ENCODE measurements at regions not wholly inside any gene's neighbourhood (a gene's known extent, or its start where the extent isn't known, plus 50 kb on each side); places are given as distances from the start of the nearest gene placed in this dataset.

DNA sequence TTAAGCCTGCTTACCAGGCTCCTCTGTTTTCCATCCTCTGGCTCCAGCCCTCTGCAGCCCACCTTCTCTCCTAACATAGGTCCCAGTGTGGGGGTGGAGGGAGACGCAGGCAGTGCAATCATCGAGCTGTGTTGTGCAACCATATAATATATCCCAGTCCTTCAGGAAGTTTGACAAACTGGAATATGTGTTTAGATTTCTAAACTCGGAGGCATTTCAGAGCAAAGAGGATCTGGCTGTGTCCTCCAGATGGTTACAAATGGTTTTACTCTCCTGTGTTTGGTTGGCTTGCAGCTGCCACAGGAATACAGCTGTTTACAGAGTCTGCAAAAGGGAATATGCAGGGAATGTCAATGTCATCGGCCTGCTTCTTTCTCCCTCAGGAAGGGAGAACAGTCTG is 195.3 kb upstream of the LNX1 start:
- CTCF ChIA-PET = no interaction called here

DNA sequence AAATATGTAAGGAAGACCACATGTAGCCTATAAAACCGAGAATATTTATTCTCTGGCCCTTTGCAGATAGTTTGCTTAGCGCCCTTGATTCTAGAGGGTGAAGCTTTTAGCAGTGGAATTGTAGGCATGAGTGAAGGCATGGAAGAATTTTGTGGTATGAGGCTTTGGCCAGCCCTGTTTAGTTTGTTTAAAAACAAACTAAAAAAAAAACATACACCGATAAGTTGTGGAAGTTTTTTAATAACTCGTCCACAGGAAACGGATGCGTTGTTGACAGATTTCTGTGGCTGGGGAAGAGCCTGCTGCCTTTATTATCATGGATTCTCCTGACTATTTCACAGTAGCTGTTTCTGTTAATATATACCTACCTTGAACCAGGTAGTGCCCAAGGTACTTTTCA is 194.7 kb upstream of the LNX1 start:
- ATAC-seq (no peak), DNase-seq (ENCODE audit: low read depth, low spot score) (no peak)
- Histone ChIP-seq H3K36me3 (ENCODE audit: control insufficient read depth, insufficient read depth, low read length) (no peaks in the 10 kb centered on the region), H3K4me1 (ENCODE audit: control insufficient read depth, insufficient read depth, low read length) (no peaks in the 10 kb centered on the region), H3K9me3 (ENCODE audit: control insufficient read depth, insufficient read depth, low read depth, low read length) (no peaks in the 10 kb centered on the region), H3K27me3 (ENCODE audit: control insufficient read depth, insufficient read depth, low read length) (no peaks in the 10 kb centered on the region), H3K4me3 (ENCODE audit: low read depth in 2 of 2, low read length in 2 of 2) (no peak overlapping the region), H3K27ac (ENCODE audit: low read length) (no peak overlapping the region)
- TF ChIP-seq POLR2AphosphoS5 (IDR thresholded peaks at IDR 0.05; ENCODE audit: low read depth, low read length) = no peak
- no peak for TF ChIP-seq TCF7L2 (IDR thresholded peaks at IDR 0.05; ENCODE audit: low read depth, low read length)
- no peak for TF ChIP-seq SIN3A (IDR thresholded peaks at IDR 0.05; ENCODE audit: borderline replicate concordance, insufficient read depth, low read depth, low read length)
- TF ChIP-seq, protein P1, sequence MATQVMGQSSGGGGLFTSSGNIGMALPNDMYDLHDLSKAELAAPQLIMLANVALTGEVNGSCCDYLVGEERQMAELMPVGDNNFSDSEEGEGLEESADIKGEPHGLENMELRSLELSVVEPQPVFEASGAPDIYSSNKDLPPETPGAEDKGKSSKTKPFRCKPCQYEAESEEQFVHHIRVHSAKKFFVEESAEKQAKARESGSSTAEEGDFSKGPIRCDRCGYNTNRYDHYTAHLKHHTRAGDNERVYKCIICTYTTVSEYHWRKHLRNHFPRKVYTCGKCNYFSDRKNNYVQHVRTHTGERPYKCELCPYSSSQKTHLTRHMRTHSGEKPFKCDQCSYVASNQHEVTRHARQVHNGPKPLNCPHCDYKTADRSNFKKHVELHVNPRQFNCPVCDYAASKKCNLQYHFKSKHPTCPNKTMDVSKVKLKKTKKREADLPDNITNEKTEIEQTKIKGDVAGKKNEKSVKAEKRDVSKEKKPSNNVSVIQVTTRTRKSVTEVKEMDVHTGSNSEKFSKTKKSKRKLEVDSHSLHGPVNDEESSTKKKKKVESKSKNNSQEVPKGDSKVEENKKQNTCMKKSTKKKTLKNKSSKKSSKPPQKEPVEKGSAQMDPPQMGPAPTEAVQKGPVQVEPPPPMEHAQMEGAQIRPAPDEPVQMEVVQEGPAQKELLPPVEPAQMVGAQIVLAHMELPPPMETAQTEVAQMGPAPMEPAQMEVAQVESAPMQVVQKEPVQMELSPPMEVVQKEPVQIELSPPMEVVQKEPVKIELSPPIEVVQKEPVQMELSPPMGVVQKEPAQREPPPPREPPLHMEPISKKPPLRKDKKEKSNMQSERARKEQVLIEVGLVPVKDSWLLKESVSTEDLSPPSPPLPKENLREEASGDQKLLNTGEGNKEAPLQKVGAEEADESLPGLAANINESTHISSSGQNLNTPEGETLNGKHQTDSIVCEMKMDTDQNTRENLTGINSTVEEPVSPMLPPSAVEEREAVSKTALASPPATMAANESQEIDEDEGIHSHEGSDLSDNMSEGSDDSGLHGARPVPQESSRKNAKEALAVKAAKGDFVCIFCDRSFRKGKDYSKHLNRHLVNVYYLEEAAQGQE (IDR thresholded peaks at IDR 0.05; ENCODE audit: insufficient read depth in 1 of 2, low read depth in 2 of 2, low read length in 1 of 2) = no peak
- TF ChIP-seq, protein P2, sequence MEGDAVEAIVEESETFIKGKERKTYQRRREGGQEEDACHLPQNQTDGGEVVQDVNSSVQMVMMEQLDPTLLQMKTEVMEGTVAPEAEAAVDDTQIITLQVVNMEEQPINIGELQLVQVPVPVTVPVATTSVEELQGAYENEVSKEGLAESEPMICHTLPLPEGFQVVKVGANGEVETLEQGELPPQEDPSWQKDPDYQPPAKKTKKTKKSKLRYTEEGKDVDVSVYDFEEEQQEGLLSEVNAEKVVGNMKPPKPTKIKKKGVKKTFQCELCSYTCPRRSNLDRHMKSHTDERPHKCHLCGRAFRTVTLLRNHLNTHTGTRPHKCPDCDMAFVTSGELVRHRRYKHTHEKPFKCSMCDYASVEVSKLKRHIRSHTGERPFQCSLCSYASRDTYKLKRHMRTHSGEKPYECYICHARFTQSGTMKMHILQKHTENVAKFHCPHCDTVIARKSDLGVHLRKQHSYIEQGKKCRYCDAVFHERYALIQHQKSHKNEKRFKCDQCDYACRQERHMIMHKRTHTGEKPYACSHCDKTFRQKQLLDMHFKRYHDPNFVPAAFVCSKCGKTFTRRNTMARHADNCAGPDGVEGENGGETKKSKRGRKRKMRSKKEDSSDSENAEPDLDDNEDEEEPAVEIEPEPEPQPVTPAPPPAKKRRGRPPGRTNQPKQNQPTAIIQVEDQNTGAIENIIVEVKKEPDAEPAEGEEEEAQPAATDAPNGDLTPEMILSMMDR (IDR thresholded peaks at IDR 0.05) = no peak
- in situ Hi-C loops (cut with HindIII; ENCODE audit: low pct_unique_long_range_greater_than_20kb, low sequenced_read_pairs) (no loop called here), intact Hi-C loops (cut with micrococcal nuclease; ENCODE audit: unreplicated experiment) (no loop called here)
- no TSS peak for BruUV-seq (replicated peaks)
- ChIA-PET POLR2A (no interaction called here), CTCF (no interaction called here)

More for the DNA sequence above, 195.3 kb upstream of the LNX1 start:
- ATAC-seq = no peak
- in situ Hi-C loops (cut with HindIII; ENCODE audit: low pct_unique_long_range_greater_than_20kb, low sequenced_read_pairs) = no loop called here
- POLR2A ChIA-PET = no interaction called here
- Histone ChIP-seq H3K4me1 (ENCODE audit: control insufficient read depth, insufficient read depth, low read length) (no peaks in the 10 kb centered on the region), H3K27me3 (ENCODE audit: control insufficient read depth, insufficient read depth, low read length) (no peaks in the 10 kb centered on the region), H3K9me3 (ENCODE audit: control insufficient read depth, insufficient read depth, low read depth, low read length) (no peaks in the 10 kb centered on the region), H3K4me3 (ENCODE audit: low read depth in 2 of 2, low read length in 2 of 2) (no peak overlapping the region), H3K27ac (ENCODE audit: low read length) (no peak overlapping the region), H3K36me3 (ENCODE audit: control insufficient read depth, insufficient read depth, low read length) (no peaks in the 10 kb centered on the region)
- intact Hi-C loops (cut with micrococcal nuclease; ENCODE audit: unreplicated experiment) = no loop called here
- DNase-seq (ENCODE audit: low read depth, low spot score) = no peak
- no TSS peak for BruUV-seq (replicated peaks)
- TF ChIP-seq, protein P2 (IDR thresholded peaks at IDR 0.05) = no peak
- TF ChIP-seq, protein P1 (IDR thresholded peaks at IDR 0.05; ENCODE audit: insufficient read depth in 1 of 2, low read depth in 2 of 2, low read length in 1 of 2) = no peak
- TF ChIP-seq TCF7L2 (IDR thresholded peaks at IDR 0.05; ENCODE audit: low read depth, low read length) (no peak), POLR2AphosphoS5 (IDR thresholded peaks at IDR 0.05; ENCODE audit: low read depth, low read length) (no peak)

Measured in Panc1 (cell line).